GM12892 (cell line): ENCODE measurements at regions not wholly inside any gene's neighbourhood (a gene's known extent, or its start where the extent isn't known, plus 50 kb on each side); places are given as distances from the start of the nearest gene placed in this dataset.

Experiments
- POLR2A ChIP-seq: IDR thresholded peaks from 2 replicates; pipeline ENCODE4 v1.6.1; 2011; ENCODE audit warnings: low read depth, low read length, control low read depth
- POLR2AphosphoS5 ChIP-seq: IDR thresholded peaks from 2 replicates; pipeline ENCODE4 v1.6.1; 2011; ENCODE audit warnings: low read depth, low read length, control low read depth
- TAF1 ChIP-seq: IDR thresholded peaks from 2 replicates; pipeline ENCODE4 v1.6.1; 2011; ENCODE audit warnings: low read depth, mild to moderate bottlenecking, control low read depth, low read length, borderline replicate concordance

- no peak for TF ChIP-seq POLR2A
- no peak for TF ChIP-seq POLR2AphosphoS5
- no peak for TF ChIP-seq TAF1
Measured at GRCh38 chr5:42982107-42982622, 58.0 kb downstream of the ANXA2R start.
